ENCODE measurements at regions not wholly inside any gene's neighbourhood (a gene's known extent, or its start where the extent isn't known, plus 50 kb on each side); places are given as distances from the start of the nearest gene placed in this dataset.
"Not testable (repeated sequence)": the region's sequence is repeated elsewhere in the genome, so short reads cannot be mapped to it uniquely, and the experiment has no call there.

GRCh38 chr4:1563241-1563640 is 120.9 kb downstream of the FAM53A start:
- no peak for DNase-seq (ENCODE audit: low spot score)
- intact Hi-C loops (cut with DNase I) = no loop called here

GRCh38 chr4:1562771-1563170 is 121.3 kb downstream of the FAM53A start:
- DNase-seq (ENCODE audit: low spot score) = no peak

GRCh38 chr4:1562371-1562770 is 121.7 kb downstream of the FAM53A start:
- no peak for DNase-seq (ENCODE audit: low spot score)
- intact Hi-C loops (cut with DNase I) = no loop called here

More at GRCh38 chr4:1562771-1563170, 121.3 kb downstream of the FAM53A start:
- intact Hi-C loops (cut with DNase I) = no loop called here

- no peak for DNase-seq (ENCODE audit: low spot score)
- intact Hi-C loops (cut with DNase I) = no loop called here
Observed at GRCh38 chr4:1561286-1561990, 122.7 kb downstream of the FAM53A start.

- intact Hi-C loops (cut with DNase I) = no loop called here
- DNase-seq (ENCODE audit: low spot score) = no peak
Observed at GRCh38 chr4:1559896-1560650, 124.0 kb downstream of the FAM53A start.

- intact Hi-C loops (cut with DNase I) = no loop called here
Observed at GRCh38 chr4:1558205-1558604, 125.9 kb downstream of the FAM53A start.

GRCh38 chr4:1557221-1557597 is 126.9 kb downstream of the FAM53A start:
- intact Hi-C loops (cut with DNase I) = no loop called here
- DNase-seq (ENCODE audit: low spot score) = no peak

More at GRCh38 chr4:1558205-1558604, 125.9 kb downstream of the FAM53A start:
- DNase-seq (ENCODE audit: low spot score) = no peak

- DNase-seq (ENCODE audit: low spot score) = no peak
- intact Hi-C loops (cut with DNase I) = no loop called here
Observed at GRCh38 chr4:1556541-1557220, 127.4 kb downstream of the FAM53A start.

- no peak for DNase-seq (ENCODE audit: low spot score)
- intact Hi-C loops (cut with DNase I) = no loop called here
Observed at GRCh38 chr4:1554876-1555265, 129.2 kb downstream of the FAM53A start.

- DNase-seq (ENCODE audit: low spot score) = no peak
- intact Hi-C loops (cut with DNase I) = no loop called here
Observed at GRCh38 chr4:1554246-1554875, 129.8 kb downstream of the FAM53A start.

- DNase-seq (ENCODE audit: low spot score) = no peak
- intact Hi-C loops (cut with DNase I) = no loop called here
Observed at GRCh38 chr4:1553365-1553764, 130.7 kb downstream of the FAM53A start.

GRCh38 chr4:1552451-1552850 is 131.7 kb downstream of the FAM53A start:
- no peak for DNase-seq (ENCODE audit: low spot score)
- intact Hi-C loops (cut with DNase I) = no loop called here

- no peak for DNase-seq (ENCODE audit: low spot score)
Observed at GRCh38 chr4:1551211-1551610, 132.9 kb downstream of the FAM53A start.

GRCh38 chr4:1550122-1551070 is 133.7 kb downstream of the FAM53A start:
- DNase-seq (ENCODE audit: low spot score) = no peak
- intact Hi-C loops (cut with DNase I) = no loop called here

More at GRCh38 chr4:1551211-1551610, 132.9 kb downstream of the FAM53A start:
- intact Hi-C loops (cut with DNase I) = no loop called here

GRCh38 chr4:1549638-1550035 is 134.5 kb downstream of the FAM53A start:
- intact Hi-C loops (cut with DNase I) = no loop called here
- DNase-seq (ENCODE audit: low spot score) = no peak

- intact Hi-C loops (cut with DNase I); DNase-seq (ENCODE audit: low spot score): not testable (repeated sequence)
Observed at GRCh38 chr4:1548827-1549637, 135.1 kb downstream of the FAM53A start.

GRCh38 chr4:1547856-1548826 is 136.0 kb downstream of the FAM53A start:
- no peak for DNase-seq (ENCODE audit: low spot score)
- intact Hi-C loops (cut with DNase I) = no loop called here

Measured in posterior vena cava (tissue), 2 donors.